Uterus (tissue), 2 donors: ENCODE measurements at regions not wholly inside any gene's neighbourhood (a gene's known extent, or its start where the extent isn't known, plus 50 kb on each side); places are given as distances from the start of the nearest gene placed in this dataset.

Source experiments
- CTCF ChIP-seq, 4 experiments: fragments of 200-600 bp in 2 of 4; fragments of 450-650 bp in 2 of 4; sonication (generic) in 2 of 4; IDR thresholded peaks; one replicate each; pipeline ENCODE4 v1.5.1; 2016 to 2019; ENCODE audit warnings: antibody characterized with exemption in 4 of 4, mild to moderate bottlenecking in 2 of 4, moderate library complexity in 1 of 4
- POLR2A ChIP-seq, 2 donors: fragments of 450-650 bp; IDR thresholded peaks; one replicate each; pipeline ENCODE4 v1.6.1; 2016; ENCODE audit warnings: antibody characterized with exemption in 2 of 2, mild to moderate bottlenecking in 1 of 2, moderate library complexity in 1 of 2

- no peak for TF ChIP-seq CTCF (IDR thresholded peaks at IDR 0.05)
- no peak for TF ChIP-seq POLR2A (IDR thresholded peaks at IDR 0.05)
These were observed 345.3 kb downstream of the LMX1A start for GRCh38 chr1:165011186-165011585.
